ENCODE measurements at regions not wholly inside any gene's neighbourhood (a gene's known extent, or its start where the extent isn't known, plus 50 kb on each side); places are given as distances from the start of the nearest gene placed in this dataset.

GRCh38 chr10:125451319-125451718, 231.6 kb downstream of the TEX36 start:
- Histone ChIP-seq H3K36me3 (ENCODE audit: low read depth) (no peaks in the 10 kb centered on the region), H3K4me1 (ENCODE audit: insufficient read depth, poor library complexity, severe bottlenecking) (no peaks in the 10 kb centered on the region), H3K4me3 (ENCODE audit: severe bottlenecking) (no peak overlapping the region), H3K27ac (ENCODE audit: poor library complexity, severe bottlenecking) (no peak overlapping the region), H3K27me3 (ENCODE audit: insufficient read depth, poor library complexity, severe bottlenecking) (peaks cover 4% of the 10 kb centered on the region), H3K9me3 (ENCODE audit: severe bottlenecking) (no peaks in the 10 kb centered on the region)
- TF ChIP-seq, protein P1, sequence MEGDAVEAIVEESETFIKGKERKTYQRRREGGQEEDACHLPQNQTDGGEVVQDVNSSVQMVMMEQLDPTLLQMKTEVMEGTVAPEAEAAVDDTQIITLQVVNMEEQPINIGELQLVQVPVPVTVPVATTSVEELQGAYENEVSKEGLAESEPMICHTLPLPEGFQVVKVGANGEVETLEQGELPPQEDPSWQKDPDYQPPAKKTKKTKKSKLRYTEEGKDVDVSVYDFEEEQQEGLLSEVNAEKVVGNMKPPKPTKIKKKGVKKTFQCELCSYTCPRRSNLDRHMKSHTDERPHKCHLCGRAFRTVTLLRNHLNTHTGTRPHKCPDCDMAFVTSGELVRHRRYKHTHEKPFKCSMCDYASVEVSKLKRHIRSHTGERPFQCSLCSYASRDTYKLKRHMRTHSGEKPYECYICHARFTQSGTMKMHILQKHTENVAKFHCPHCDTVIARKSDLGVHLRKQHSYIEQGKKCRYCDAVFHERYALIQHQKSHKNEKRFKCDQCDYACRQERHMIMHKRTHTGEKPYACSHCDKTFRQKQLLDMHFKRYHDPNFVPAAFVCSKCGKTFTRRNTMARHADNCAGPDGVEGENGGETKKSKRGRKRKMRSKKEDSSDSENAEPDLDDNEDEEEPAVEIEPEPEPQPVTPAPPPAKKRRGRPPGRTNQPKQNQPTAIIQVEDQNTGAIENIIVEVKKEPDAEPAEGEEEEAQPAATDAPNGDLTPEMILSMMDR (IDR thresholded peaks at IDR 0.05; ENCODE audit: poor library complexity, severe bottlenecking), result no peak
- no peak for DNase-seq (ENCODE audit: low spot score)
- ATAC-seq (ENCODE audit: low read depth), result no peak

- Histone ChIP-seq H3K9me3 (ENCODE audit: severe bottlenecking) (no peaks in the 10 kb centered on the region), H3K36me3 (ENCODE audit: low read depth) (no peaks in the 10 kb centered on the region), H3K27ac (ENCODE audit: poor library complexity, severe bottlenecking) (no peak overlapping the region), H3K4me3 (ENCODE audit: severe bottlenecking) (no peak overlapping the region), H3K27me3 (ENCODE audit: insufficient read depth, poor library complexity, severe bottlenecking) (peaks cover 4% of the 10 kb centered on the region), H3K4me1 (ENCODE audit: insufficient read depth, poor library complexity, severe bottlenecking) (no peaks in the 10 kb centered on the region)
- TF ChIP-seq, protein P1 (IDR thresholded peaks at IDR 0.05; ENCODE audit: poor library complexity, severe bottlenecking), result no peak
- no peak for DNase-seq (ENCODE audit: low spot score)
- no peak for ATAC-seq (ENCODE audit: low read depth)
Observed at GRCh38 chr10:125450218-125450617, 232.7 kb downstream of the TEX36 start.

GRCh38 chr10:125449571-125449970, 233.4 kb downstream of the TEX36 start:
- peaks cover 4% of the 10 kb centered on the region for H3K27me3 ChIP-seq (ENCODE audit: insufficient read depth, poor library complexity, severe bottlenecking)
- H3K9me3 ChIP-seq (ENCODE audit: severe bottlenecking), result no peaks in the 10 kb centered on the region
- no peaks in the 10 kb centered on the region for H3K36me3 ChIP-seq (ENCODE audit: low read depth)
- ATAC-seq (ENCODE audit: low read depth) (no peak), DNase-seq (ENCODE audit: low spot score) (no peak)
- no peaks in the 10 kb centered on the region for H3K4me1 ChIP-seq (ENCODE audit: insufficient read depth, poor library complexity, severe bottlenecking)
- H3K27ac ChIP-seq (ENCODE audit: poor library complexity, severe bottlenecking), result no peak overlapping the region
- no peak overlapping the region for H3K4me3 ChIP-seq (ENCODE audit: severe bottlenecking)
- TF ChIP-seq, protein P1 (IDR thresholded peaks at IDR 0.05; ENCODE audit: poor library complexity, severe bottlenecking), result no peak

DNA sequence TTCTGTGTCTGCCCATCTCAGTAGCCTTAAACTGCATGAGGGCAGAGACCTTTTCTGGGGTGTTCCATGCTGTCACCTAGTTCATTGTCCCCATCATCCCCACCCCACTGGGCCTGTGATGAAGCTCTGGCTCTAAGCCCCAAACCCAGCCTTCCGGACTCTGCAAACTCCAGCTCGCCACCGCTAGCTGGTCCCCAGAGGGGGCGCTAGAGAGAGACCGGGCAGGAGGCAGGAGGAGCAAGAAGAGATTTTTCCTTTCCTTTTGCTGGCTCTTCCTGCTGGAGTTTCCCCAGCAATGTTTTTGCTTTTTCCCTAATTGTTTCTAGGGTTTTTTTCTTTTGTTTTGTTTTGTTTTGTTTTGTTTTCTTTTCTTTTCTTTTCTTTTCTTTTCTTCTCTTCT, 234.4 kb downstream of the TEX36 start:
- DNase-seq (ENCODE audit: low spot score), result no peak
- no peak for ATAC-seq (ENCODE audit: low read depth)
- Histone ChIP-seq H3K4me3 (ENCODE audit: severe bottlenecking) (no peak overlapping the region), H3K9me3 (ENCODE audit: severe bottlenecking) (no peaks in the 10 kb centered on the region), H3K27me3 (ENCODE audit: insufficient read depth, poor library complexity, severe bottlenecking) (peaks cover 4% of the 10 kb centered on the region), H3K4me1 (ENCODE audit: insufficient read depth, poor library complexity, severe bottlenecking) (no peaks in the 10 kb centered on the region), H3K36me3 (ENCODE audit: low read depth) (no peaks in the 10 kb centered on the region), H3K27ac (ENCODE audit: poor library complexity, severe bottlenecking) (no peak overlapping the region)
- TF ChIP-seq, protein P1 (IDR thresholded peaks at IDR 0.05; ENCODE audit: poor library complexity, severe bottlenecking), result peak; percentile 35

DNA sequence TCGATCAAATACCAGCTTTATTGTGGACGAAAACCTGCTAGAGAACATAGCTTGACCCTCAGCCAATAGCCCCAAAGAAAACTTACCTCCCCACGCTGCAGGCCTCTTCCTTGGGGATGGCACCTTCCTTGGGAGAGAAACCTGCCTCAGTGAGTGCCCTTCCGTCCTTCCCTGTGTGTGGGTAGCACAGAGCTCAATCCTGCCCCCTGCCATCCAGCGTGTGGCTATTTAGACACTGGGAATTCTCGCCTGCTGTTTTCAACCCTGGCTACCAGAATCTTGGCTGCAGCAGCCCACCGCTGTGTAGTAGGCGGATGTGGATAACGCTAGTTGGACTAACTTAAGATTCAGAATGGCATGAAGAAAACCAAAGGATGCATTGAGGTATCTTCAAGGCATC, 238.2 kb downstream of the TEX36 start:
- Histone ChIP-seq H3K27ac (ENCODE audit: poor library complexity, severe bottlenecking) (no peak overlapping the region), H3K9me3 (ENCODE audit: severe bottlenecking) (no peaks in the 10 kb centered on the region), H3K4me3 (ENCODE audit: severe bottlenecking) (no peak overlapping the region), H3K4me1 (ENCODE audit: insufficient read depth, poor library complexity, severe bottlenecking) (no peaks in the 10 kb centered on the region), H3K27me3 (ENCODE audit: insufficient read depth, poor library complexity, severe bottlenecking) (no peaks in the 10 kb centered on the region), H3K36me3 (ENCODE audit: low read depth) (no peaks in the 10 kb centered on the region)
- ATAC-seq (ENCODE audit: low read depth) (no peak), DNase-seq (ENCODE audit: low spot score) (no peak)
- TF ChIP-seq, protein P1 (IDR thresholded peaks at IDR 0.05; ENCODE audit: poor library complexity, severe bottlenecking), result no peak

Data from RWPE2 (cell line).